Suppressor macrophage treated with lipopolysaccharide for 4 hours (primary cell): ENCODE measurements at regions not wholly inside any gene's neighbourhood (a gene's known extent, or its start where the extent isn't known, plus 50 kb on each side); places are given as distances from the start of the nearest gene placed in this dataset.

Source experiments
- DNase-seq: peaks from one replicate; pipeline ENCODE4 v3.0.0-alpha.2; 2020

- no peak for DNase-seq
Observed at GRCh38 chr4:100130964-100131363, 59.3 kb downstream of the DDIT4L start.

GRCh38 chr4:100130491-100130890 lies 59.8 kb downstream of the DDIT4L start:
- no peak for DNase-seq

GRCh38 chr4:100129774-100130173 lies 60.5 kb downstream of the DDIT4L start:
- DNase-seq: no peak

GRCh38 chr4:100128338-100128737 lies 61.9 kb downstream of the DDIT4L start:
- DNase-seq: no peak

- DNase-seq: no peak
Observed at GRCh38 chr4:100124715-100125114, 65.6 kb downstream of the DDIT4L start.

GRCh38 chr4:100118181-100118580 lies 72.1 kb downstream of the DDIT4L start:
- no peak for DNase-seq

- no peak for DNase-seq
Observed at GRCh38 chr4:100117750-100118149, 72.5 kb downstream of the DDIT4L start.

- DNase-seq: no peak
Observed at GRCh38 chr4:100114909-100115308, 75.4 kb downstream of the DDIT4L start.

GRCh38 chr4:100113732-100114131 lies 76.5 kb downstream of the DDIT4L start:
- DNase-seq: no peak

- DNase-seq: no peak
Observed at GRCh38 chr4:100113096-100113495, 77.2 kb downstream of the DDIT4L start.

GRCh38 chr4:100109921-100110320 lies 80.3 kb downstream of the DDIT4L start:
- no peak for DNase-seq

- no peak for DNase-seq
Observed at GRCh38 chr4:100108869-100109268, 81.4 kb downstream of the DDIT4L start.

GRCh38 chr4:100106982-100107381 lies 83.3 kb downstream of the DDIT4L start:
- no peak for DNase-seq

- no peak for DNase-seq
Observed at GRCh38 chr4:100103671-100104070, 86.6 kb downstream of the DDIT4L start.

- no peak for DNase-seq
Observed at GRCh38 chr4:100100985-100101384, 89.3 kb downstream of the DDIT4L start.

GRCh38 chr4:100099746-100100145 lies 90.5 kb downstream of the DDIT4L start:
- no peak for DNase-seq

GRCh38 chr4:100098681-100099080 lies 91.6 kb downstream of the DDIT4L start:
- no peak for DNase-seq

GRCh38 chr4:100098011-100098545 lies 92.2 kb downstream of the DDIT4L start:
- no peak for DNase-seq

GRCh38 chr4:100095729-100096595 lies 94.3 kb downstream of the DDIT4L start:
- peak; percentile 68 for DNase-seq

- peak; percentile 81 for DNase-seq
Observed at GRCh38 chr4:100093091-100093866, 97.0 kb downstream of the DDIT4L start.

- DNase-seq: no peak
Observed at GRCh38 chr4:100087743-100088142, 102.5 kb downstream of the DDIT4L start.

- DNase-seq: no peak
Observed at GRCh38 chr4:100086766-100087431, 103.4 kb downstream of the DDIT4L start.

GRCh38 chr4:100084892-100085291 lies 105.4 kb downstream of the DDIT4L start:
- no peak for DNase-seq
